ENCODE measurements at regions not wholly inside any gene's neighbourhood (a gene's known extent, or its start where the extent isn't known, plus 50 kb on each side); places are given as distances from the start of the nearest gene placed in this dataset.

- no peak for TF ChIP-seq CTCF (optimal IDR thresholded peaks at IDR 0.05 in 1 of 3, IDR thresholded peaks at IDR 0.05 in 1 of 3, conservative IDR thresholded peaks at IDR 0.05 in 1 of 3; ENCODE audit: extremely low read depth in 1 of 3, insufficient read depth in 2 of 3, low read length in 3 of 3)
- TF ChIP-seq EZH2 (IDR thresholded peaks at IDR 0.05; ENCODE audit: low read length) = no peak
Measured at GRCh38 chr7:9889554-9889953, 1084.1 kb upstream of the PHF14 start.

All from keratinocyte (primary cell).